NOMO-1 treated with DMSO at 0.1 percent for 48 hours (cell line): ENCODE measurements at regions not wholly inside any gene's neighbourhood (a gene's known extent, or its start where the extent isn't known, plus 50 kb on each side); places are given as distances from the start of the nearest gene placed in this dataset.

Experiments used
- DNase-seq: peaks from one replicate; lab custom pipeline; 2025; ENCODE audit not compliant: unreplicated experiment; lab: John Stamatoyannopoulos, UW

- no peak for DNase-seq
Observed at GRCh38 chr15:89400116-89400781, 65.6 kb upstream of the POLG start.

GRCh38 chr15:89399238-89400115, 64.9 kb upstream of the POLG start:
- DNase-seq, result peak; percentile 55

DNA sequence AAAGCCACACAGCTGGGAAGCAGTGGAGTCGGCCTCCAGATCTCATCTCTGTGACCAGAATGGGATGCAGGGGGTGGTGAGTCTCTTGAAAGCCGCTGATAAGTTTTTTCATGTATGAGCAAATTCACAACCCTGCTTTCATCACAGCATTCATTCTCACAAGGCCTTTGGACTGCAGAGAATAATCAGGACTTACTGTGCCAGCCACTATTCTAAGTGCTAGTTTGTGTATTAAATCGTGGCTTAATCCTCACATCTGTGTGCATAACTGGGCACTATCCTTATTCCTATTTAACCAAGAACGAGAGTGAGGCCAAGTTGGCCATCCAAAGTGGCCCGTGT, 64.2 kb upstream of the POLG start:
- DNase-seq, result no peak

DNA sequence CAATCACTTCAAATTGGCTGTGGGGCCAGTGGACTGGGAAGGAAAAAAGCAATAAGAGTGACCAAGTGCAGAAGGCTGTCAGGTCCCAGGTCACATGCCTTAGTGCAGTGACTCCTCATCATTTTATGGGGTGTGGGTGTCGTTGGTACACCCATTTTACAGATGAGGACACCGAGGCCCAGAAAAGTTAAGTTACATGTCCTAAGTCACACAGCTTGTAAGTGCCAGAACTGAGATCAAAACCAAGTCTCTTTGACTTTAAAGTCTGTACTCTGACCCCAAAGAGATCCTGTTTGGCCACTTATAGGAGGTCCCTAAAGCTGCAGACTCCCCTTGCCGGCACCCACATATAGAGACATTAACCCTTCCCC, 63.0 kb upstream of the POLG start:
- DNase-seq, result no peak

- DNase-seq, result no peak
Observed at GRCh38 chr15:89396723-89397652, 62.4 kb upstream of the POLG start.

- DNase-seq, result peak; percentile 93
Observed at GRCh38 chr15:89395996-89396395, 61.4 kb upstream of the POLG start.

- peak; percentile 49 for DNase-seq
Observed at GRCh38 chr15:89395461-89395871, 60.8 kb upstream of the POLG start.

- no peak for DNase-seq
Observed at GRCh38 chr15:89395031-89395430, 60.4 kb upstream of the POLG start.

DNA sequence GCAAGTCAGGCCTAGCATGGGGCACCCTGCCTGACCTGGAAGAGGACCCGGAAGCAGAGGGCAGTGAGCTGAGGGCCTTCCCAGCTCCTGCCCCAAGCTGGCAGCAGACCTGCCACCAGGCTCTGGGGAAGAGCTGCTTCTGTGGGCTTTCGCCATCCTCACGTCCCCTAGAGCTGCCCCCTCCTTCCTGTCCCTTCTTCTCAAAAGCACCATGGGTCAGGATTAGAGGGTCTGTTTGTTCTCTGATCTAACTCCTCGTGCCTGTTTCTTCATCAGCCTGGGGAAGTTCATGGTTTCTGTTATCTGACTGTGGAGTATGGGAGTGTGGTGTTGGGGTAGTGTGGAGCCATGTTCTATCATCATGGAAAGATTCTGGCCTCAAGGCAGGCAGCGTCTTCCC, 58.4 kb upstream of the POLG start:
- no peak for DNase-seq

- no peak for DNase-seq
Observed at GRCh38 chr15:89391685-89392257, 57.1 kb upstream of the POLG start.

GRCh38 chr15:89389841-89390603, 55.4 kb upstream of the POLG start:
- no peak for DNase-seq

DNA sequence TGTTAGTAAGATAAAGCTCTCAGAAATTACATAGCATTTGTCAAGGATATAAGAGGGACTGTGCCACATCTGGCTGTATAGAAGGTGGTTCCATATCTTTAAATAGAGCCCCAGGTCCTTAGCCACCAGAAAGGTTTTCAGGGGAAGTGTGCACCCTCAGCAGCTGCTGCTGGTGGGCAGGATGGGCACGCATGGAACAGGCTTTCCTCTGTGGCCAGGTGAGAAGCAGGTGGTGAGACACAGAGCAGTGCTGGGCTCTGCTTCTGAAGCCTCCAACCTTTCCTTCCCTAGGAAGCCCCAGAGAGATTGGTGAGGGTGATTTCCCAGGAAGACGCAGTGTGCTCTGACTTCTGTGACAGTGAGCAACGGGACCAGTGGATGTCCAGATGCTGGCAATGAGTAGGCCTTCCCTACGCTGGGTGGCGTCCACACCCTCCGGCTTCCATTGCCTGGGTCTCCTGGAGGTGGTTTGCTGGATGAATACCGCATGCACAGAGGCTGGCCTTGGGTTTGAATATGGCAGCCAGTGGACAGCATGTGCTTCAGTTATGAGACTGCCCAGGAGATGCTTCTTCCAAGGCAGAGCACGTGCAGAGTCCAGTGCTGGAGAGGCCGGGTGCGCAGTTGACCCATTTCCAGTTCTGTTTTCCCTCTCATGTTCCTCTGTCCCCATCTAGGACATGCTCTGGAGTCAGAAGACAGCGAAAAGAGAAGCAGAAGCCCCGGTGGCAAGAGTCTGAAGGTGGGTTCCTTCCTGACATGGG, 52.7 kb upstream of the POLG start:
- DNase-seq, result no peak

DNA sequence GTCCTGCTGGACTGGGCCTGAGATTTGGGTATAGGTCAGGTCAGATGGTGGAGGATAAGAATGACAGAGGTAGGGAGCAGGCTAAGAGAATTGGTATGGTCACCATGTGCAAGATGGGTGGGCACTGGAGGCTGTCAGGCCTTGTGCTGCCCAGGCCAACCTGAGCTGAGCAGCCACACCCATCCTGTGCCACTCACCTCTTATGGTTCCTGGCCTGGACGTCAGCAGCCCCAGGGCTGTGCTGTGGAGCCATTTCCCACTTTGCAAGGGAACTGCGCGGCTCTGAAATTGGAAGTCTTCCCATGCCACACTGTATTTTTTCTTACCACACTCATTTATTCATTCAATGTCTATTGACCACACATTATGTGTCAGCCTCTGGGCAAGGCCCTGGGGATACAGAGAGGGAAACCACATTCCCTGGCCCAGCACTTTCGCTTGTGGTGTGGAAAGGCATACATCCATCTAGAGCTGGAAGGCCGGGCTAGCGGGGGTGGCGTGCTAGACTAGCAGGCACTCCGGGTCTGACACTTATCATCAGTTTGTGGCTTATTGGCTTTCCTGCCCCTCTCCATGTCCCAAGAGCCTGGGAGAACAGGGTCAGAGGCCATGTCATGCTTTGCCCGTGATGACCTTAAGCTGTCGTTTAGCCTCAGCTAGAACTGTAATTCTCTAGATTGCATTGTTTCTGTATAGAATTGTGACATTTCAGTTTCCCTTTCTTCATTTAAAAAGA, 51.1 kb upstream of the POLG start:
- DNase-seq, result peak; percentile 69
